ENCODE measurements at regions not wholly inside any gene's neighbourhood (a gene's known extent, or its start where the extent isn't known, plus 50 kb on each side); places are given as distances from the start of the nearest gene placed in this dataset.

DNA sequence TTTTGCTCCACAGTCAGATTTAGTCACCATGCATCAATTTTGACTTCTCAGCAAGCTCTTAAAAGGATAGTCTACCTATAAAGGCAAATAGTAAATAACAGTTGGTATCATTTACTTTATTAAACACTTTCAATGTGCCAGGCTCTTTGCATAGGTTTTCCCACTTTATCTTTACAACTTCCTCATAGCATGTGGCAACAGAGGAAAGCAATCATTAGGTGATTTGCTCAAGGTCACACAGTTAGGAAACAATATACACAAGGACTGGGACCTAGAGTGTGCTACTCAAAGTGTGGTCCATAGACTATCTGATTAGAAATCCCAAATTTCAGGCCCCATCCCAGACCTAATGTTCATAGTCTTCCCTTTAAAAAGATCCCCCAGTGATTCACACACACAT lies 212.3 kb downstream of the MTERF1 start:
- TF ChIP-seq, protein P1, sequence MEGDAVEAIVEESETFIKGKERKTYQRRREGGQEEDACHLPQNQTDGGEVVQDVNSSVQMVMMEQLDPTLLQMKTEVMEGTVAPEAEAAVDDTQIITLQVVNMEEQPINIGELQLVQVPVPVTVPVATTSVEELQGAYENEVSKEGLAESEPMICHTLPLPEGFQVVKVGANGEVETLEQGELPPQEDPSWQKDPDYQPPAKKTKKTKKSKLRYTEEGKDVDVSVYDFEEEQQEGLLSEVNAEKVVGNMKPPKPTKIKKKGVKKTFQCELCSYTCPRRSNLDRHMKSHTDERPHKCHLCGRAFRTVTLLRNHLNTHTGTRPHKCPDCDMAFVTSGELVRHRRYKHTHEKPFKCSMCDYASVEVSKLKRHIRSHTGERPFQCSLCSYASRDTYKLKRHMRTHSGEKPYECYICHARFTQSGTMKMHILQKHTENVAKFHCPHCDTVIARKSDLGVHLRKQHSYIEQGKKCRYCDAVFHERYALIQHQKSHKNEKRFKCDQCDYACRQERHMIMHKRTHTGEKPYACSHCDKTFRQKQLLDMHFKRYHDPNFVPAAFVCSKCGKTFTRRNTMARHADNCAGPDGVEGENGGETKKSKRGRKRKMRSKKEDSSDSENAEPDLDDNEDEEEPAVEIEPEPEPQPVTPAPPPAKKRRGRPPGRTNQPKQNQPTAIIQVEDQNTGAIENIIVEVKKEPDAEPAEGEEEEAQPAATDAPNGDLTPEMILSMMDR (IDR thresholded peaks at IDR 0.05) = no peak
- TF ChIP-seq POLR2A (IDR thresholded peaks at IDR 0.05; ENCODE audit: low read depth) (no peak), EP300 (IDR thresholded peaks at IDR 0.05) (no peak)

Measured in esophagus muscularis mucosa (tissue), 4 donors.